ENCODE measurements at regions not wholly inside any gene's neighbourhood (a gene's known extent, or its start where the extent isn't known, plus 50 kb on each side); places are given as distances from the start of the nearest gene placed in this dataset.
"Not testable (repeated sequence)": the region's sequence is repeated elsewhere in the genome, so short reads cannot be mapped to it uniquely, and the experiment has no call there.

DNA sequence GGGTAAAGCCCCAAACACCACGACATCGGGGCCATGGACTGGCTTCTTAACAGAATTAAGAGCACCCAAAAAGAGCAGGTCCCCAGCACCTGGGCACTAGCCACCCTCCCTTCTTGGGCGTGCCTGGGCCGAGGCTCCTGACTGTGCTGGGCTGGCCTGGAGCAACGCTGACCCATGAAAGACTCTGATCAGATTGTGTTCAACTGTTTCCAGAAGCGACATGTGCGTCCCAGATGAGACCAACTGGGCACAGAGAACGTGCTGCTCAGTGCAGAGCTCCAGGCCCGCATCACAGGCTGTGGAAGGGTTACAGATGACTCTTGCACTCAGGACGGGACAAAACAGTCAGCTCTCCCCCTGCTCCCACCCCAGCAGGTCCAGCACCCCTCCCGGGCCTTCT lies 100.7 kb downstream of the KCNJ12 start:
- DNase-seq (ENCODE audit: low spot score) = no peak
- no TSS peak for BruUV-seq (replicated peaks)
- CTCF ChIA-PET = no interaction called here

DNA sequence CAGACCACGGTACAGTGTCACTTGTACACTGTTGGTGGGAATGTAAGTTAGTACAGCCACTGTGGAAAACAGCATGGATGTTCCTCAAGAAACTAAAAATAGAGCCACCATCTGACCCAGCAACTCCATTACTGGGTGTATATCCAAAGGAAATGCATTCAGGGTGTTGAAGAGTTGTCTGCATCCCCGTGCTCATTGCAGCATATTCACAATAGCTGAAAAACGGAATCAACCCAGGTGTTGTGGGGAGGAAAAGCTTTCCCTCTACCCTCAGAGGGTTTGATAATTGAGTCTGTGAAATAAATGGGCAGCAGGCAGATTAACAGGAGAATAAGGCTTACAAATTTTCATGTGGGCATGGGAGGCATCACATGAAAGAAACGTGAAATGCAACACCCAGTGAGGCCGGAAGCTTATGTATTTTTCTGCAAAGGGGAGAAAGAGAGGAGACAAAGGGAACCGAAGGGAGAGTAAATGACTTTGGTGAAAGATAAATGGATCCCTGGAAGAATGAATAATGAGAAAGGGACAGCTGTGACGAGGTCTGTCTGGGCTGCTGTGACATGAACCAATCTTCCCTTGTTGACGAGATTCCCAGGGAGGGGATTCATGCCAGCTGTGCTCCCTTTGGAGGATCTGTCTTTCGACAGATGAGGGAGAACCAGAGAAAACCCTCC lies 106.2 kb downstream of the KCNJ12 start:
- no peaks in the 10 kb centered on the region for H3K9me3 ChIP-seq (ENCODE audit: low read depth, low read length, poor library complexity, severe bottlenecking)
- no TSS peak for BruUV-seq (replicated peaks)
- no peak for TF ChIP-seq EZH2 (IDR thresholded peaks at IDR 0.05; ENCODE audit: borderline replicate concordance, low read depth, low read length, poor library complexity, severe bottlenecking)
- TF ChIP-seq CTCF (conservative IDR thresholded peaks at IDR 0.05; ENCODE audit: low read depth, low read length) = no peak
- H3K36me3 ChIP-seq (ENCODE audit: insufficient read depth, low read length, poor library complexity, severe bottlenecking) = no peaks in the 10 kb centered on the region
- DNase-seq (ENCODE audit: low spot score) = no peak
- POLR2A ChIA-PET (ENCODE audit: low non-redundant PET) = no interaction called here
- no peak overlapping the region for H3K4me3 ChIP-seq (ENCODE audit: low read depth, low read length, poor library complexity, severe bottlenecking)
- intact Hi-C loops (cut with micrococcal nuclease; ENCODE audit: unreplicated experiment) = no loop called here
- no peak overlapping the region for H3K27ac ChIP-seq (ENCODE audit: low read depth, low read length, poor library complexity, severe bottlenecking)
- CTCF ChIA-PET = no interaction called here
- H3K4me1 ChIP-seq (ENCODE audit: insufficient read depth, low read length, poor library complexity, severe bottlenecking) = no peaks in the 10 kb centered on the region
- peaks cover 33% of the 10 kb centered on the region for H3K27me3 ChIP-seq (replicated peaks; ENCODE audit: insufficient read depth, low read depth, low read length, poor library complexity)

More for the DNA sequence above, 100.7 kb downstream of the KCNJ12 start:
- Histone ChIP-seq H3K4me3 (ENCODE audit: low read depth, low read length, poor library complexity, severe bottlenecking) (no peak overlapping the region), H3K9me3 (ENCODE audit: low read depth, low read length, poor library complexity, severe bottlenecking) (no peaks in the 10 kb centered on the region), H3K4me1 (ENCODE audit: insufficient read depth, low read length, poor library complexity, severe bottlenecking) (no peaks in the 10 kb centered on the region), H3K36me3 (ENCODE audit: insufficient read depth, low read length, poor library complexity, severe bottlenecking) (no peaks in the 10 kb centered on the region), H3K27me3 (replicated peaks; ENCODE audit: insufficient read depth, low read depth, low read length, poor library complexity) (peaks cover 53% of the 10 kb centered on the region), H3K27ac (ENCODE audit: low read depth, low read length, poor library complexity, severe bottlenecking) (no peak overlapping the region)
- TF ChIP-seq CTCF (conservative IDR thresholded peaks at IDR 0.05; ENCODE audit: low read depth, low read length) = no peak
- intact Hi-C loops (cut with micrococcal nuclease; ENCODE audit: unreplicated experiment) = no loop called here
- POLR2A ChIA-PET (ENCODE audit: low non-redundant PET) = no interaction called here

GRCh38 chr17:21488043-21488442 lies 111.9 kb downstream of the KCNJ12 start:
- POLR2A ChIA-PET (ENCODE audit: low non-redundant PET); H3K9me3 ChIP-seq (ENCODE audit: low read depth, low read length, poor library complexity, severe bottlenecking); CTCF ChIA-PET; H3K36me3 ChIP-seq (ENCODE audit: insufficient read depth, low read length, poor library complexity, severe bottlenecking); H3K4me3 ChIP-seq (ENCODE audit: low read depth, low read length, poor library complexity, severe bottlenecking); H3K4me1 ChIP-seq (ENCODE audit: insufficient read depth, low read length, poor library complexity, severe bottlenecking); DNase-seq (ENCODE audit: low spot score); intact Hi-C loops (cut with micrococcal nuclease; ENCODE audit: unreplicated experiment); H3K27ac ChIP-seq (ENCODE audit: low read depth, low read length, poor library complexity, severe bottlenecking); BruUV-seq (replicated peaks): not testable (repeated sequence)
- H3K27me3 ChIP-seq (replicated peaks; ENCODE audit: insufficient read depth, low read depth, low read length, poor library complexity) = peaks cover 12% of the 10 kb centered on the region

DNA sequence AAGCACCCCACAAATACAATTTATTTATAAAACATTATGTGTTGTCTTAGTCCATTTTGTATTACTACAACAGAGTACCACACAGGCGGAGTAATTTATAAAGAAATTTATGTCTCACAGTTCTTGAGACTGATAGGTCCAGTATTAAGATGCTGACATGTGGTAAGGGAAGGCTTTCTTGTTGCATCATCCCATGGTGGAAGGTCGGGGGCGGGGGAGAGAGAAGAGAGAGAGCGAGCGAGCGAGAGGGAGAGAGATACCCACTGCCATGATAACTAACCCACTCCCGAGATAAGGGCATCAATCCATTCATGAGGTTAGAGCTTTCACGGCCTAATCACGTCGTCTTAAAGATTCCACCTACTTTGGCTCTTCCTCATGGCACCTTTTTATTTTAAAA lies 117.8 kb downstream of the KCNJ12 start:
- no peak overlapping the region for H3K4me3 ChIP-seq (ENCODE audit: low read depth, low read length, poor library complexity, severe bottlenecking)
- peaks cover 4% of the 10 kb centered on the region for H3K27me3 ChIP-seq (replicated peaks; ENCODE audit: insufficient read depth, low read depth, low read length, poor library complexity)
- no peaks in the 10 kb centered on the region for H3K9me3 ChIP-seq (ENCODE audit: low read depth, low read length, poor library complexity, severe bottlenecking)
- ChIA-PET POLR2A (ENCODE audit: low non-redundant PET) (no interaction called here), CTCF (no interaction called here)
- no peak for DNase-seq (ENCODE audit: low spot score)
- intact Hi-C loops (cut with micrococcal nuclease; ENCODE audit: unreplicated experiment) = no loop called here
- H3K27ac ChIP-seq (ENCODE audit: low read depth, low read length, poor library complexity, severe bottlenecking) = no peak overlapping the region
- H3K4me1 ChIP-seq (ENCODE audit: insufficient read depth, low read length, poor library complexity, severe bottlenecking) = no peaks in the 10 kb centered on the region
- TF ChIP-seq CTCF (conservative IDR thresholded peaks at IDR 0.05; ENCODE audit: low read depth, low read length) = no peak
- no peak for TF ChIP-seq EZH2 (IDR thresholded peaks at IDR 0.05; ENCODE audit: borderline replicate concordance, low read depth, low read length, poor library complexity, severe bottlenecking)
- H3K36me3 ChIP-seq (ENCODE audit: insufficient read depth, low read length, poor library complexity, severe bottlenecking) = no peaks in the 10 kb centered on the region
- no TSS peak for BruUV-seq (replicated peaks)
